ENCODE measurements at regions not wholly inside any gene's neighbourhood (a gene's known extent, or its start where the extent isn't known, plus 50 kb on each side); places are given as distances from the start of the nearest gene placed in this dataset.

DNA sequence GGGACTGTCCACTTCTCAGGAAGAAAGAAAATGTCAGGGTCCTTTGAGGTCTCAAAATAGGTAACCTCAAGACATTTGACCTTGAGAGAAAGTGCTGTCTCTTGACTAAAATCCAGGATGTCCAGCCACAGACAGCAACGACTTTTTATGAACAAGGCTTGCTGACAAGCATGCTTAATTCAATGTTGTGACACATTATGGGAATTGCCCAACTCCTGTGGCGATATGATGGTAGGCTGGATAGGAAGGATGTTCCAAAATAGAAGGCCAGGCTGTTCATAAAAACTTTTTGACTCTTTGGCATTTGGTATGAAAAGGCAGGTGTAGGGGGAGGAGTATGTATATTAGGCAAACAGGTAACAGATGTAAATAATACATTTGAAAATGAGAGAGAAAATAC, 50.8 kb upstream of the EDNRA start:
- no peak for TF ChIP-seq SNAI2 (CRISPR knock-in tag; IDR thresholded peaks at IDR 0.05)
- TF ChIP-seq RARB (CRISPR knock-in tag; IDR thresholded peaks at IDR 0.05): no peak
- TF ChIP-seq CSDC2 (CRISPR knock-in tag; IDR thresholded peaks at IDR 0.05): no peak
- no peak for TF ChIP-seq ZFP3 (CRISPR knock-in tag; IDR thresholded peaks at IDR 0.05)
- TF ChIP-seq, protein P1, sequence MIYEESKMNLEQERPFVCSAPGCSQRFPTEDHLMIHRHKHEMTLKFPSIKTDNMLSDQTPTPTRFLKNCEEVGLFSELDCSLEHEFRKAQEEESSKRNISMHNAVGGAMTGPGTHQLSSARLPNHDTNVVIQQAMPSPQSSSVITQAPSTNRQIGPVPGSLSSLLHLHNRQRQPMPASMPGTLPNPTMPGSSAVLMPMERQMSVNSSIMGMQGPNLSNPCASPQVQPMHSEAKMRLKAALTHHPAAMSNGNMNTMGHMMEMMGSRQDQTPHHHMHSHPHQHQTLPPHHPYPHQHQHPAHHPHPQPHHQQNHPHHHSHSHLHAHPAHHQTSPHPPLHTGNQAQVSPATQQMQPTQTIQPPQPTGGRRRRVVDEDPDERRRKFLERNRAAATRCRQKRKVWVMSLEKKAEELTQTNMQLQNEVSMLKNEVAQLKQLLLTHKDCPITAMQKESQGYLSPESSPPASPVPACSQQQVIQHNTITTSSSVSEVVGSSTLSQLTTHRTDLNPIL (CRISPR knock-in tag; IDR thresholded peaks at IDR 0.05; ENCODE audit: low read depth): no peak
- no peak for TF ChIP-seq ISL1 (CRISPR knock-in tag; IDR thresholded peaks at IDR 0.05)
- TF ChIP-seq, protein P2, sequence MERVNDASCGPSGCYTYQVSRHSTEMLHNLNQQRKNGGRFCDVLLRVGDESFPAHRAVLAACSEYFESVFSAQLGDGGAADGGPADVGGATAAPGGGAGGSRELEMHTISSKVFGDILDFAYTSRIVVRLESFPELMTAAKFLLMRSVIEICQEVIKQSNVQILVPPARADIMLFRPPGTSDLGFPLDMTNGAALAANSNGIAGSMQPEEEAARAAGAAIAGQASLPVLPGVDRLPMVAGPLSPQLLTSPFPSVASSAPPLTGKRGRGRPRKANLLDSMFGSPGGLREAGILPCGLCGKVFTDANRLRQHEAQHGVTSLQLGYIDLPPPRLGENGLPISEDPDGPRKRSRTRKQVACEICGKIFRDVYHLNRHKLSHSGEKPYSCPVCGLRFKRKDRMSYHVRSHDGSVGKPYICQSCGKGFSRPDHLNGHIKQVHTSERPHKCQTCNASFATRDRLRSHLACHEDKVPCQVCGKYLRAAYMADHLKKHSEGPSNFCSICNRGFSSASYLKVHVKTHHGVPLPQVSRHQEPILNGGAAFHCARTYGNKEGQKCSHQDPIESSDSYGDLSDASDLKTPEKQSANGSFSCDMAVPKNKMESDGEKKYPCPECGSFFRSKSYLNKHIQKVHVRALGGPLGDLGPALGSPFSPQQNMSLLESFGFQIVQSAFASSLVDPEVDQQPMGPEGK (CRISPR knock-in tag; IDR thresholded peaks at IDR 0.05; ENCODE audit: borderline replicate concordance): no peak
- no peak for TF ChIP-seq ZC3H10 (CRISPR knock-in tag; IDR thresholded peaks at IDR 0.05)
- TF ChIP-seq GLIS3 (CRISPR knock-in tag; IDR thresholded peaks at IDR 0.05): no peak
- TF ChIP-seq ZNF565 (CRISPR knock-in tag; conservative IDR thresholded peaks at IDR 0.05; ENCODE audit: low read depth): no peak
- no peak for TF ChIP-seq PPARA (CRISPR knock-in tag; IDR thresholded peaks at IDR 0.05; ENCODE audit: borderline replicate concordance)
